ENCODE measurements at regions not wholly inside any gene's neighbourhood (a gene's known extent, or its start where the extent isn't known, plus 50 kb on each side); places are given as distances from the start of the nearest gene placed in this dataset.
"Not testable (repeated sequence)": the region's sequence is repeated elsewhere in the genome, so short reads cannot be mapped to it uniquely, and the experiment has no call there.

GRCh38 chr2:180927030-180927686, 53.2 kb upstream of the UBE2E3 start:
- DNase-seq (ENCODE audit: low read depth): no peak

GRCh38 chr2:180925700-180926099, 54.7 kb upstream of the UBE2E3 start:
- no peak for DNase-seq (ENCODE audit: low read depth)

GRCh38 chr2:180924063-180924462, 56.3 kb upstream of the UBE2E3 start:
- DNase-seq (ENCODE audit: low read depth): no peak

GRCh38 chr2:180910831-180911665, 69.4 kb upstream of the UBE2E3 start:
- no peak for DNase-seq (ENCODE audit: low read depth)

GRCh38 chr2:180907731-180908130, 72.7 kb upstream of the UBE2E3 start:
- DNase-seq (ENCODE audit: low read depth): no peak

- no peak for DNase-seq (ENCODE audit: low read depth)
Observed at GRCh38 chr2:180905461-180905860, 74.9 kb upstream of the UBE2E3 start.

- DNase-seq (ENCODE audit: low read depth): no peak
Observed at GRCh38 chr2:180905002-180905401, 75.4 kb upstream of the UBE2E3 start.

- DNase-seq (ENCODE audit: low read depth): no peak
Observed at GRCh38 chr2:180901331-180901730, 79.1 kb upstream of the UBE2E3 start.

GRCh38 chr2:180893752-180894151, 86.7 kb upstream of the UBE2E3 start:
- DNase-seq (ENCODE audit: low read depth): no peak

GRCh38 chr2:180892091-180892490, 88.3 kb upstream of the UBE2E3 start:
- no peak for DNase-seq (ENCODE audit: low read depth)

GRCh38 chr2:180891360-180891759, 89.0 kb upstream of the UBE2E3 start:
- DNase-seq (ENCODE audit: low read depth): no peak

- no peak for DNase-seq (ENCODE audit: low read depth)
Observed at GRCh38 chr2:180890781-180891180, 89.6 kb upstream of the UBE2E3 start.

GRCh38 chr2:180882959-180883358, 97.4 kb upstream of the UBE2E3 start:
- no peak for DNase-seq (ENCODE audit: low read depth)

GRCh38 chr2:180876506-180876905, 103.9 kb upstream of the UBE2E3 start:
- DNase-seq (ENCODE audit: low read depth): no peak

- DNase-seq (ENCODE audit: low read depth): no peak
Observed at GRCh38 chr2:180873219-180873618, 107.2 kb upstream of the UBE2E3 start.

- not testable (repeated sequence) for DNase-seq (ENCODE audit: low read depth)
Observed at GRCh38 chr2:180872781-180873180, 107.6 kb upstream of the UBE2E3 start.

GRCh38 chr2:180872255-180872654, 108.2 kb upstream of the UBE2E3 start:
- no peak for DNase-seq (ENCODE audit: low read depth)

GRCh38 chr2:180871649-180872048, 108.8 kb upstream of the UBE2E3 start:
- no peak for DNase-seq (ENCODE audit: low read depth)

- DNase-seq (ENCODE audit: low read depth): no peak
Observed at GRCh38 chr2:180849851-180850250, 130.6 kb upstream of the UBE2E3 start.

GRCh38 chr2:180848393-180848792, 132.0 kb upstream of the UBE2E3 start:
- no peak for DNase-seq (ENCODE audit: low read depth)

- no peak for DNase-seq (ENCODE audit: low read depth)
Observed at GRCh38 chr2:180846756-180847472, 133.5 kb upstream of the UBE2E3 start.

GRCh38 chr2:180842461-180842860, 137.9 kb upstream of the UBE2E3 start:
- DNase-seq (ENCODE audit: low read depth): no peak

GRCh38 chr2:180840641-180841040, 139.8 kb upstream of the UBE2E3 start:
- no peak for DNase-seq (ENCODE audit: low read depth)

Measured in T follicular helper cell (primary cell).